RKO (cell line): ENCODE measurements at regions not wholly inside any gene's neighbourhood (a gene's known extent, or its start where the extent isn't known, plus 50 kb on each side); places are given as distances from the start of the nearest gene placed in this dataset.
"Not testable (repeated sequence)": the region's sequence is repeated elsewhere in the genome, so short reads cannot be mapped to it uniquely, and the experiment has no call there.

Experiments
- DNase-seq: peaks from one replicate; pipeline ENCODE4 v3.0.0-alpha.2; 2016; ENCODE audit warnings: low spot score

DNA sequence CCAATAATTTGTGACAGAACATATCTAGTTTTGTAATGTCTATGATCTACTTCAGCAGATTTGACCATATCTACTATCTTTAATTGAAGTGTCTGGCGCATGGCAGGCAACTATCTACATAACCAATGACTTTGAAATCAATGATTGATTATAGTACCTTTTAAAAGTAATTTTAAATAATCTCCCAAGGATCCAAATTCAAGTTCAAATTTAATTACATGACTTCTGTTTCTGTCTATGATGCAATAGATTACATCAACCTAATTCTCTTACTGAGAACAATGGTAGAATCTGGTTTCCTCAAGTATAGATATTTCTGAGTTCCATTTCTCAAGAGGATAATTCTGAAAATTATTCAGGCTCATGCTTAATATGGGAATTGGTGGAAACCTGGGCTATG is 177.4 kb upstream of the IL15 start:
- DNase-seq = no peak

DNA sequence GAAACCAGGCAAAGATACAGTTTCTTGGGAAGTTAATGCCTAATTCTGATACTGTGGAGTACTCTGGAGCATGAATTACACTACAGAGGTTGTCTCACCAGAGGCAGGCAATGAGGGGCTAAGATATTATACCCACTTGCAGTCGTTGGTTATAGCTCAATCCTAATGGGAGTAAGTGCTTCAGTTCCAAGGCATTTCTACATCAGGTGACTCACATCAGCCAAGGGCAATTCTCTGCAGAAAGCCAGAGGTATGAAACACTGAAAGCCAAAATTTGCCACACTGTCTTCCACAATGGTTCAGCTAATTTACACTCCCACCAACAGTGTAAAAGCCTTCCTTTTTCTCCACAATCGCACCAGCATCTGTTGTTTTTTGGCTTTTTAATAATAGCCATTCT is 174.0 kb upstream of the IL15 start:
- DNase-seq = no peak

DNA sequence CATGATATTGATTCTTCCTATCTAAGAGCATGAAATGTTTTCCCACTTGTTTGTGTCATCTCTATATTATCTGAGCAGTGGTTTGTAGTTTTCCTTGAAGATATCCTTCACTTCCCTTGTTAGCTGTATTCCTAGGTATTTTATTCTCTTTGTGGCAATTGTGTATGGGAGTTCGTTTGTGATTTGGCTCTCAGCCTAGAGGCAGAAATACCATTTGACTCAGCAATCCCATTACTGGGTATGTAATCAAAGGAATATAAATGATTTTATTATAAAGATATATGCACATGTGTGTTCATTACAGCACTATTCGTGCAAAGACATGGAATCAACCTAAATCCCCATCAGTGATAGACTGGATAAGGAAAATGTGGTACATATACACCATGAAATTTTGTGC is 172.7 kb upstream of the IL15 start:
- no peak for DNase-seq

DNA sequence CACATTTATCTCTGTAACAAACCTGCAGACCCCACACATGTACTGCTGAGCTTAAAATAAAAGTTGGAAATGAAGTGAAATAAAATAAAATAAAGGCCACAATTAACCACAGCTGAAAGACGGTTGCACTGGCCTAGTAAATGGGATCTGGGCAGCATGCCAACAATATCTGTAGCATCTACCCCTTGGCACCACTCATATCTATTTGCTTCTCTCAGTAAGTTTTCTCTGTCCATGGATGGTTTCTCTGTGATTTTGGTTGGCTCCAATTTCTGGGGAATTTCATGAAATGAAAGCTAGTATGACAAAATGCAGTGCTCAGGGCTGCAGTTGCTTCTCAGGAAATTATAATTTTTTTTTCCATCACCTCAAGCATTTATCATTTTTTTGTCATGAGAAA is 172.0 kb upstream of the IL15 start:
- no peak for DNase-seq

DNA sequence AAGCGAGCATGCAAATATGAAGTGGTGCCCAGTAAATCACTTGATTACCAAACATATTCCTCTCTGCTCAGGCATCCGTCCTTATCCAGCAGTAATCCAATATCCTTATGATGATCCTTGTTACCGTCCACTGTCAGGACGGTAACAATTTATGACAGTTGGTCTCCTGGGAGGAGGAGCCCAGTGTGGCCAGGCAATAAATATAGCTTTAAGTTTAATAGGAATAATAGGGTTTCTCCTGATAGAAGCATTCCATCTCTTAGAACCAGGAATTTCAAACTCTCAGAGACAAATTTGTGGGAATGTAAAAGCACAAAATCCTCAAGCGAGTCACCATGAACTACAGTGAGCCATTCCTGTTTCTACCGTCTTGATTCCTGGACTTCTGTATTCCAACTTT is 171.2 kb upstream of the IL15 start:
- DNase-seq = no peak

DNA sequence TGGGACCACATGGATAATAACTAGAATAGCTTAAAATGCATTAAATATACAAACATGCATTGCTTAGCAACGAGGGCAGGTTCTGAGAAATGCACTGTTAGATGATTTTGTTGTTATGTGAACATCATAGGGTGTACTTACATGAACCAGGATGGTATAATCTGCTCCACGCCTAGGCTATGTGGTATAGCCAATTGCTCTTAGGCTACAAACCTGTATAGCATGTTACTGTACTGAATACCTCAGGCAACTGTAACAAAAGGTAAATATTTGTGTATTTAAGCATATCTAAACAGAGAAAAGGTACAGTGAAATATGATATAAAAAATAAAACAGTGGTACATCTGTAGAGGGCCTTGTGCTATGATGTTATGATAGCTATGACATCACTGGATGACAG is 169.2 kb upstream of the IL15 start:
- DNase-seq = no peak

DNA sequence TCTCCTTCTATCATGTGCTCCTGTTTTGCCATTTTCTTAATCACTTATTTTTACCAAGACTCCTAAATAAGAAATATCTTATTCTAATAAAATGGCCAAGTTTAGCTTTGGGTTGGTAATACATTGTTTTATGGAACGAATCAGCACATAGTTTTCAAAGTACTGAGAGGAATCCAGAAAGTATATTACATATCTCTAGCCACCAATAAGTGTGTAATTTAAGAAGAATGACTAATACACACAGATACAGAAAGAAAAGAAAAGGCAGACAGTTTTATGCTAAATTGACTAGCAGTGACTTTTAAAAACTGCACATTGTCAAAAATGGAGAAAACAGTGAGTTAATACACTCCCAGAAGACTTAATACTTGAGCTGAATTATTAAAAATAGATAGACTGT is 167.0 kb upstream of the IL15 start:
- DNase-seq = no peak

DNA sequence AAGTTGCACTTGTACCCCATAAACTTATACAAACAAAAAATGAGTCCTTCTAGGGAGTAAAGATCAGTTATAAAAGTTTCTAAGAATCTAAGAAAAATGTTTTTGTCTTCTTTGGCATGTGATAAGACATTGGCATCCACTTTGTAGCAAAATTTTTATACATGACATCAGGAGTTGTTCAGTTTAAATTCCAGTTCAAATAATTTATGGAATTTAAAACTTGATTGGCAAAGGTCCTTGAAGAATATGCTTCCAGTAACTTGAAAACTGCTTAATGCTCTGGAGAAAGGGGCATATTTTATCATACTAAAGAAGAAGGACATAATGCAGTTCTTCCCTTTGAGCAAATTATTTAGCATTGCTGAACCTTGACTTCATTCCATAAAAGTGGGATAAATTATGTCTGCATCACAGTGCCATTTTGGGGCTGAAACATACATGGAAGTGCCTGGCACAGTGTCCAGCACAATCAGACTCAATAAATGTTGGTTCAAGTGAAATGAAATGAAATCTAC is 163.3 kb upstream of the IL15 start:
- DNase-seq = no peak

DNA sequence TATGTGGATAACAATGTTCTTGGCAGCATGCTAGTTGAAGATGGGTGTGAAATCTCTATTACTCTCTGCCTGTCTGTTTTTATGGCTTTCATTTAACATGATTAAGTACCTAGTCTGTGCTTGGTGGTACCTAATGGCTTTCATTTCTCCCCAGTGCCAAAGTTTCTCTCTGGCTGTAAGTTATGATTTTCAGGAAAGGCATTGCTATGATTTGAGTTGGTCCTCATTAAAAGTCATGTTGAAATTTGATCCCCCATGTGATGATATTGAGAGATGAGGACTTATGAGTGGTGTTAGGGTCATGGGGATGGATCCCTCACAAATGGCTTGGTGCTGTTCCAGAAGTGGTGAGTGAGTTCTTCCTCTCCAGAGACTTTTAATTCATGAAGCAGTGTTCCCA is 162.4 kb upstream of the IL15 start:
- DNase-seq = no peak

DNA sequence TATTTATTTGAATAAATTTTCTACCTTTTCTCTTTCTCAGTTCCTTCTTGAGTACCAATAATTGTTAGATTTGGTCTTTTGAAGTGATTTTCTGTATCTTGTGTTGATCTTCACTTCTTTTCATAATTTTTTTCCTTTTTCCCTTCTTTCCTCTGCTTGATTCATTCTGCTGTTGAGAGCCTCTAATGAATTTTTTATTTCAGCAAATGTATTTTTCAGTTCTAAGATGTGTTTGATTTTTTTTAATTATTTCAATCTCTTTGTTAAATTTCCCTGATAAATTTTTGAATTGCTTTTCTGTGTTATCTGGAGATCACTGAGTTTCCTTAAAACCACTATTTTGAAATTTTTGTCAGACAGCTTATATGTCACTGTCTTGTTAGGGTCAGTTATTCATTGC is 155.4 kb upstream of the IL15 start:
- DNase-seq = no peak

DNA sequence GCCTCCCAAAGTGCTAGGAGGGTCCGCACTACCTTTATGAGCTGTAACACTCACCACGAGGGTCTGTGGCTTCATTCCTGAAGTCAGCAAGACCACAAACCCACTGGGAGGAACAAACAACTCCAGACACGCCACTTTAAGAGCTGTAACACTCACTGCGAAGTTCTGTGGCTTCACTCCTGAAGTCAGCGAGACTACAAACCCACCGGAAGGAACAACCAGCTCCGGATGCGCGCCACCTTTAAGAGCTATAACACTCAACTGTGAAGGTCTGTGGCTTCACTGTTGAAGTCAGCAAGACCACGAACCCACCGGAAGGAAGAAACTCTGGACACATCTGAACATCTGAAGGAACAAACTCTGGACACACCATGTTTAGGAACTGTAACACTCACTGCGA is 152.1 kb upstream of the IL15 start:
- DNase-seq = not testable (repeated sequence)

DNA sequence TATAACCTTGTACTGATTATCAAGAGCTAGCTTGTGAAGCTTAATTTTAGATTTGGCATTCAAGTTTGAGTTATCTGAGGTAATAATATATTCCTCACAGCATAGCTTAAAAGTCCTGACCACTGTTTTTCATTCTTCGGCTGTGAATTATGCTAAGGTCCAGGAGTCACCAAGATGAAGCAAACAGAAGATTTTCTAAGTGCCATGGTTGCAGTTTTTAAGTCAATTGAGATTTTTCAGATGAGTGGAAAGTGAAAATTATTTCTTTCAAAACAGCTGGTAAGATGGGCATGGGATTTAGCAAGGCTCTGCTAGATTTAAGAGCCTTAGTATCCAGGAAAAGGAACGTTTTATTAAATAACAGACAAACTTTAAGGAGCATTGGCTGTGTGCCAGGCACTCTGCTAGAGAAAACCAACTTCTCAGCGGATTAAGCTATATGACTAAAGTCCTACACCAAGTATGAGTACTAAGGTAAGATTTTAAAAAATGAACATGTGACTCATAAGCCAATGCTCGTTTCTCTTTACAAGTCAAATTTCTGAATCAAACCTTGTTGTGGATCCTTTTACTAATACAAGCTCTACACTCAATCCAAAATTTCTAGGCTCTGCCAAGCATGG is 149.9 kb upstream of the IL15 start:
- peak; percentile 55 for DNase-seq

DNA sequence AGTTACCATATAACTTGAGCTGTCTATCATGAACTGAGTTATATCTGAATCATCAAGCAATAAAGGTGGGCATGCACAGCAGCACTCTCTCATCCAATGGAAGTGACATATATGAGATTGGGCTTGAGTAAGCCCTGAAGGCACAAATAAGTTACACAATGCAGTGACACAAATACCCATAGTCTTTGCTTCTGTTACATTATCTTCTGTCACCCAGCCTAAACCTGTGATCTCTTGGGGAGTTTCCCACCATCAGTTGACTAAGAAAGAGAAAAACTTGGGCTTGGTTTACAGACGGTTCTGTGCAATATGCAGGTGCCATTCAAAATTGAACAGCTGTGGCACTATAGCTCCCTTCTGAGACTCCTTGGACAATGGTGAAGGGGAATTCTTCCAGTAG is 138.8 kb upstream of the IL15 start:
- DNase-seq = no peak

DNA sequence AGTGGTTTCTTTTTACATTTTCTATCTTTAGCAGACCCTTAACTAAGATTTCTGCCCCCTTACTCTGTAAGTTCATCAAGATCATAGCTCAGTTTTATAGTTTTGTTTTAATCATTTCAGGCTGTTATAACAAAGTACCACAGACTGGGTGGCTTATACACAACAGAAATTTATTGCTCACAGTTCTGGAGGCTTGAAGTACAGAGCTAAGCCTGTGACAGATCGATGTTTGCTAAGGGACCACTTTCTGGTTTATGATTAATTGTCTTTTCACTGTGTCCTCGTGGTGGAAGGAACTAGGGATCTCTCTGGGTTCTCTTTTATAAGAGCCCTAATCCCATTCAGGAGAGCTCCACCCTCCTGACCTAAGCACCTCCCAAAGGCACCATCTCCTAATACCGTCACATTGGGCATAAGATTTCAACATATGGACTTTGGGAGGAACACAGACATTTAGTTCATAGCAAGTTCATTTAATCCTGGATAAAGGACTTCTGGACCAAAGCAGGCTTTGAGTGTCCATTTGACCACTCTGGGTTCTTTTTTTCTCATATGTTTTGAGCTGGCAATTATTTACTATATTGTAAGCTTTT is 137.0 kb upstream of the IL15 start:
- no peak for DNase-seq

DNA sequence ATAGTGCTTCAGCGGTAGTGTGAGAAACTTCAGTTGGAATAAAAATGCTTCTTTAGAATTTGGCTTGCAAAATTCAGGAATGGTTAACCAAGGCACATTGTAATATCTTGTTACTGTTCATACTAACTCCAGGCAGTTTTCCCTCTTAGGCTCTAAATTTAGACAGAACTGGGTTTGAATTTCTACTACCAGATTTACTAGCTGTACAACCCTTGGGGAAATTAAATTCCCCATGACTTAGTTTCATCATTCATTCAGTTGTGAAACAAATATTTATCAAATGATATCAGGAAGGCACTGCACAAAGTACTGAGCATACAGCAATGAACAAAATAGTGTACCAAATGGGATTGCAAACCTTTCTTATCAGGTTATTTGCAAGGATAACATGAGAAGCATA is 135.0 kb upstream of the IL15 start:
- DNase-seq = no peak

DNA sequence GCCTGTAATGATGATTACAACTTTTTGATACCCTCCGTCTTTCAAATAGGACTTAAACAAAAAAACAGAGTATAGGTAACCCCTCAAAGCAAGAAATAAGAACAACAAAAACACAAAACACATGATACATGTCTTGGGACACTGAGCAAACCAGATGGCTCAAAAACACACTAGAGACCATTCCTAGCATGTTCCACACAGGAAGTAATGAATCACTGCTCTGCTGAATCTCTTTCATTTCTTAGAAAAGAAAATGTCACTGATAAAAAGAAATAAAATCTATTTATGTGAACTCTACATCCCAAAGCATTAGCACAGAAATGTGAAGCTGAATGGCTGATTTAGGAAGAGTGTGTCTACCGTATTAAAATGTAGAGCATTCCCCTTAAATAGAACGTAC is 134.5 kb upstream of the IL15 start:
- no peak for DNase-seq

DNA sequence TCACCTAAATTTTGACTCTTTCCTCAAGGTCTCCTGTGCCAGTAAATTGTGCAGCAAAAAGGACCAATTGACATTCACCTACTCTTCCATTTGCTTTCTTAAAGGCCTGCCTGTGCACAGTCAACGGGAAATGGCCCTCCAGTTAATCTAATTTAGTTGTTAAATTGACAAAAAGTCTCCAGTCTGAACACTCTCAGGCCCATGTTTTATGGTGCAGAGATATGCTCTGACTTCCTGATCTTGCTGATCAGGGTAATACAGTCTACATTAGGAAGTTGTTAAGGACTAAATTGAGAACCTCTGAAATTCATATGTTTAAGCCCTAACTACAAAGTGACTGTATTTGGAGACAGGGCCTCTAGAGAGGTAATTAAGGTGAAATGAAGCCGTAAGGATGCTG is 133.6 kb upstream of the IL15 start:
- no peak for DNase-seq

DNA sequence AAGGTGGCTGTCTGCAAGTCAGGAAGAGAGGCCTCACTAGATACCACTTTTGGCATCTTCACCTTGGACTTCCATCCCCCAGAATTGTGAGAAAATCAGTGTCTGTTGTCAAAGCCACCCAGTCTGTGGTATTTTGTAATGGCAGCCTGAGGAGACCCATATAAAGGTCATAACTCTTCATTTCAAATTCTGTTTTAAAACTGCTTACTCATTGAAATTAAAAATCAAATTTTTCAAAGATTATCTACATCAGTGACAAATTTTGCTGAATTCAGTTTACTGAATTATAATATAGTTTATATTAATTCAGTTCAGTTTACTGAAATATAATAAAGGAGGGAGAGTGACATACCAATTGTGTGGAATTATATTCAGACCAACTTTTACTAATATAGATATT is 133.1 kb upstream of the IL15 start:
- DNase-seq = no peak

DNA sequence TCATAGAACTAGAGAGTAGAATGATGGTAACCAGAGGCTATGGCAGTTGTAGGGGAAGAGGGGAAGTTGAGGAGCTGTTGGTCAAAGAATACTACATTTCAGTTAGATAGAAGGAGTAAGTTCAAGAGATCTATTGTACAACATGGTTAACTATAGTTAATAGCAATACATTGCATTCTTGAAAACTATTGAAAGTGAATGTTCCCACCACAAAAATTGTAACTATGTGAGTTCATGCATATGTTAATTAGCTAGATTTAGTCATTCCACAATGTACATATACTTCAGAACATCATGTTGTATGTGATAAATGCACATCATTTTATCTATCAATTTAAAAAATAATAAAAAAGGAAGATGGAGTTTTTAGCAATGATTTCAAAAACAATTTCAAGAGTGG is 125.3 kb upstream of the IL15 start:
- no peak for DNase-seq

DNA sequence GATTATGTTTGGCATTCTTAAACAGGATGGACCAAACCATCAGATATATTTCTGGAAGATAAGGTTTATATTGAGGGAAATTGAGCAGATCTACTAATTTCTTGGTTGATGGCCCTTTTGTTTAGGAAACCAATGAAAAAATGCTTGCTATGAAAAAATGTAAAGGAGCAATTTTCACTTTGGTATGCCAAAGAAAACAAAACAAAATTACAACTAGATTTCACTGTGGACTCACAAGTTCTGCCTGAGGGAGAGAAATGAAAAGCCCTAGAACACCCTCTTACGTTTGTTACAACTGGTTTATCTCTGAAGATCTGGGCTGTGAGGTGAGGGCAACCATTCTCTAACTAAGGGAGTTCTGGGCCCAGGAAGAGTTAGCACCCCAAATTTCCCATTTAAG is 122.5 kb upstream of the IL15 start:
- DNase-seq = no peak

DNA sequence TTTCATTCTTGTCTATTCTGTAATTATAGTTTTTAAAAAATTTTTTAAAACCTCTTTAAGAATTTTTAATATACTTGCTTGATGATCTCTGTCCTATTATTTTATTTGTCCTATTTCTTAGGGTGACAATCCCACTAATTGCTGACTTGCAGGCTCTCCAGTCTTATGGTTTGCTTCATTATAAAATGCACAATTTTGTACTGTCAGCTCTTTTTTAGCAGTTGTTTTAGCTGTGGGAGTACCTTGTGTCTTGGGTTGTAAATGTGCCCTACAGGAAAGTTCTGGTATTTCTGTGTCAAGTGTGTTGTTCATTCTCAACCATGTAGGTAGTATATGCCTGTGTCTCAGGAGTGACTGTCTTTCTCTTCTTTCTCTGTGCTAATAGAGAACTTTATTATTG is 118.2 kb upstream of the IL15 start:
- no peak for DNase-seq

DNA sequence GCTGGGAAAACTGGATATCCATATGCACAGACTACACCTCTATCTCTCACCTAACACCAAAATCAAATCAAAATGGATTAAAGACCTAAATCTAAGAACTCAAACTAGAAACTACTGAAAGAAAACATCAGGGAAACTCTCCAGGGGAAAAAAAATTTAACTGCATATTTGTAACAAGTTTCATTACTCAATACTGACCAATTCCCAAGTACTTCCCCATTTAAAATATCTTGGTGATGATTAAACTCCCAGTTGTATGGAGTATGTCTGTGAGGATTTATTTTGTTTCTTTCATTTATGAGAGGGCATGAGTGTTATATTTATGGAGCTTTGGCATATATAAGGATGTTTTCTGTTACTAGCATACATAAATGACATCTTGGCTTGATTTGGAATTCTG is 112.3 kb upstream of the IL15 start:
- DNase-seq = no peak

DNA sequence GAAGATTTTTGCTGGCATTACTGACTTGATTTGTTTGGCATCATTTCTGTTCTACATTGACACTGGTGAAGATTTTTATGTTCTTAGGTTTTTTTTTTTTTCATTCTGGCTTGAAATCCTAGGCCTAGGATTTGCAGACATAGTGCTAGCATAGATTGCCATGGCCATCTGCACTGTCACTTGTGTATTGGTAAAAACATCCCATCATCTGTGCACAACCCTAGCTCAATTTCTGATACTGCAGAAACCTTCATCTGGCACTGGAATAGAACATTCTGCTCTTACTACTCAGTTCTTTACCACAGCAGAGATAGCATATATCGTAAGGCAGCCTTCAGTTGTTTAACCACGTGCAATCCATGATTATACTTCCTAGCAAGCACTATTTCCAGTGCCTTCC is 111.5 kb upstream of the IL15 start:
- no peak for DNase-seq

DNA sequence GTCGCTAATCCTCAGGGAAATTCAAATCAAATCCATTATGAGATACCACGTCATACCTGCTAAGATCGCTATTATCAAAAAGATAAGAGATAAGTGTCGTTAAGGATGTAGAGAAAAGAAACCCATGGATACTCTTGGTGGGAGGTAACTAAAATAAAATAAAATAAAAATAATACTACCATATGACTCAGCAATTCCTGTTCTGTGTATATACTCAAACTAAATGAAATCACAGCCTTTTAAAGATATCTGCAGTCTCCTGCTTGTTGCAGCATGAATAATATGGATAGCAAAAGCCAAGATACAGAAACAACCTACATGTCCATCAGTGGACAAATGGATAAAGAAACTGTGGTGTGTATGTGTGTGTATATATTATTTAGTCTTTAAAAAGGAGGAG is 105.8 kb upstream of the IL15 start:
- no peak for DNase-seq
